ENCODE measurements at regions not wholly inside any gene's neighbourhood (a gene's known extent, or its start where the extent isn't known, plus 50 kb on each side); places are given as distances from the start of the nearest gene placed in this dataset.
"Not testable (repeated sequence)": the region's sequence is repeated elsewhere in the genome, so short reads cannot be mapped to it uniquely, and the experiment has no call there.

DNA sequence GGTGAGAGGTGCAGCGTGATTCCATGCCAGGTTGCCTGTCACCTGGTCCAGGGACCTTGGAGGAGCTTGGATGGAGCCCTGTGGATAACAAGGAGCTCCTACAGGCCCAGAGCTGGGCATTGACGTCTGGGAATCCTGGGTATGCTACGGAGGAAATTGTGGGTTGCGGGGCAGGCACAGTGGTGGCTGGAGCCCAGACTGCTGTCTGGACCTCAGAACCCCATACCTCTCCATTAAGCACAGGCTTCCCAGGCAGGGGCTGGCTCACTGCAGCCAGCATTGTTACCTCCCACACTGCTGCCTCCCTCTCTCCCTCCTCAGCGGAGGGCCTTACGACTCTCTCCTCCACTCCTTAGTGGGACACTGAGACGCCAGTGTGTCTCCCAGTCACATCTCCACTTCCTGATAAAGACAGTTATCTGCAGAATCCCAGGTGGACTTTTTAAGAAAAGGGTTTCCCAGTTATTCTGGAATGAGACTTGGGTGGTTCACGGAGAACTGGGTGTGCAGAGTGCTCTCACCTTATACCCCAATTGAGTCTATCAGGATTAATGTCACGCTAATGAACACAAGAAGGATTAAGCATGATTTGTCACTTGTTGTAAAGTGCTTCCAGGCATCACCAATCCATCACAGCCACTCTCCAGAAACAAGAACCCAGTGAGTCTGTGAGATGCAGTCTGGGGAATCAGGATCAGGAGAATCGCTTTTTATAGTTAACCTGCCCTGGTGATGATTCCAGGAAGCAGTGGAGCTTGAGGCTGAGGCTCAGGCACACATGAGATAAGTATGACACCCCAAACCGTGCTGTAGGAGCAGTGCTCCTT is 309.4 kb downstream of the RPS24 start:
- DNase-seq (ENCODE audit: low read depth in 3 of 3) = no peak

DNA sequence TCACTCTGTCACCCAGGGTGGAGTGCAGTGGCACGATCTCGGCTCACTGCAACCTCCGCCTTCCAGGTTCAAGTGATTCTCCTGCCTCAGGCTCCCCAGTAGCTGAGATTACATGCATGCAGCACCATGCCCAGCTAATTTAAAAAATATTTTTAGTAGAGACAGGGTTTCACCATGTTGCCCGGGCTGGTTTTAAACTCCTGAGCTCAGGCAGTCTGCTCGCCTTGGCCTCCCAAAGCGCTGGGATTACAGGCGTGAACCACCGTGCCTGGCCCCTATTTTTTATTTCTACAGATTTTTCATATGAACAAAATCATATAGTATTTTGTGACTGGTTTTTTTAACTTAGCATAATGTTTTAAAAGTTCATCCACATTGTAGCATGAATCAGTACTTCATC is 310.6 kb downstream of the RPS24 start:
- DNase-seq (ENCODE audit: low read depth in 3 of 3) = not testable (repeated sequence)

DNA sequence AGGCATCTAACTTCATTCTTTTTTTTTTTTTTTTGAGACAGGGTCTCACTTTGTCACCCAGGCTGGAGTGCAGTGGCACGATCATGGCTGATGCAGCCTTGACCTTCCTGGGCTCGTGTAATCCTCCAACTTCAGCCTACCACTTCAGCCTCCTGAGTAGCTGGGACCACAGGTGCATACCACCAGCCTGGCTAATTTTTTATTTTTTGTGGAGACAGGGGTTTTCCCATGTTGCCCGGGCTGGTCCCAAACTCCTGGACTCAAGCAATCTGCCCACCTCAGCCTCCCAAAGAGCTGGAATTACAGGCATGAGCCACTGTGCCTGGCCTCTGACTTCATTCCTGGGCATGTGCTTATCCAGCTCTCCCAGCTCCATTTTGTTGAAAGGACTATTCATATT is 311.9 kb downstream of the RPS24 start:
- DNase-seq (ENCODE audit: low read depth in 3 of 3) = not testable (repeated sequence)

DNA sequence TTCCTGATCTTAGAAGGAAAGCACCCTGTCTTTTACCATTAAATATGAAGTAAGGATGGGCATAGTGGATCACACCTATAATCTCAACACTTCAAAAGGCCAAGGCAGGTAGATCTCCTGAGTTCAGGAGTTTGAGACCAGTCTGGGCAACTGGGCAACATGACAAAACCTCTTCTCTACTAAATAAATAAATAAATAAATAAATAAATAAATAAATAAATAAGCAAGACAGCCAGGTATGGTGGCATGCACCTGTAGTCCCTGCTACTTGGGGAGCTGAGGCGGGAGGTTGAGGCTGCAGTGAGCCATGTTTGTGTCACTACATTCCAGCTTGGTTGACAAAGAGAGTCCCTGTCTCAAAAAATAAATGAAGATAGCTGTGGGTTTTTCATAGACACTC is 313.1 kb downstream of the RPS24 start:
- DNase-seq (ENCODE audit: low read depth in 3 of 3) = no peak

DNA sequence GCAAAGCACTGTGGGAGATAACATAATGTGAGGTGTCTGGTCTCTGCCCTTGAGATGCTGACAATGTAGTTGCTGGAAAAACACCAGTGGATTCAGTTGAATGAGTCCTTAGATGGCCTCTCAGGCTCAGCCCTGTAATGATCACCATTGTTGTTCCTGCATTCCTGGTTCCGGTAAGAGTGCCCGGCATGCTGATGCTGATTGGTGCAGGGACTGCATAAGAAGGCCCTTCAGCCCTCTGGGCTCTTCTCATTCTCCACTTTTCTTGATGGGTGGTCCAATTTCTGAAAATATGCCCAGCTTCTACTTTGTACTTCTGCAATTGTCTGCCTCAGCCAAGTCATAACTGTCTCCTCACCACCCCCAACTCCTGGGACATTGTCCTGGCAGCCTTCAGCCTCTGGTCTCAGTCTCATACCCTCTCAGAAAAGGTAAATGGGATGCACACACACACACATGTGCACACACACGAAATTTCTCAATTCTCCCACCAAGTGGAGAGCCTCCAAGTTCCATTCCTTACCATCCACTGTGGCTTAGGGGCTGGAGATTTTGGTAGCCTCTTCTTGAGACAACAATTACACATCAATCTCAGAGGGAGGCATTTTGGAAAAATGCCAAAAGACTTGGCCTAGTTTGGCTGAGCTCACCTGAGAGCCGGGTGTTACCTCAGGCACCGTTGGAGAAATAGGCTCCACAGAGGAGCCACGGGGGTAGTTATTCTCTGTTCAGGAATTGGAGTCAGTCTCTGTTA is 314.9 kb downstream of the RPS24 start:
- no peak for DNase-seq (ENCODE audit: low read depth in 3 of 3)

DNA sequence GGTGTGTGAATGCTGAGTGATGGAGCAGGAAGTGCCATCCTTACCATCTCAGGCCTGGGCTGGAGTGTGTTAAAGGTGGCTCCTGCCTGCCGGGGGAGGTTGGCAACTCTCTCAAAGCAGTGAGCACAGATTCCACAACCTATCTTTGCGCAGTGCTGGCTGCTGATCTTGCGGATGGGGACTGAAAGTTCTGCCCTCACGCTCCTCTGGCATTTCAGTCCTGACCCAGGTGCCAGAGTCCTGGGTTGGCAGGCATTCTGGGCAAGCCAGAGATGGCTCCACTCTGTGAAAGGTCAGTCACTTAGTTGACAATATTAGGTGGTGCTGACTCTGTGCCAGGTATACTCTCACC is 315.5 kb downstream of the RPS24 start:
- DNase-seq (ENCODE audit: low read depth in 3 of 3) = no peak

DNA sequence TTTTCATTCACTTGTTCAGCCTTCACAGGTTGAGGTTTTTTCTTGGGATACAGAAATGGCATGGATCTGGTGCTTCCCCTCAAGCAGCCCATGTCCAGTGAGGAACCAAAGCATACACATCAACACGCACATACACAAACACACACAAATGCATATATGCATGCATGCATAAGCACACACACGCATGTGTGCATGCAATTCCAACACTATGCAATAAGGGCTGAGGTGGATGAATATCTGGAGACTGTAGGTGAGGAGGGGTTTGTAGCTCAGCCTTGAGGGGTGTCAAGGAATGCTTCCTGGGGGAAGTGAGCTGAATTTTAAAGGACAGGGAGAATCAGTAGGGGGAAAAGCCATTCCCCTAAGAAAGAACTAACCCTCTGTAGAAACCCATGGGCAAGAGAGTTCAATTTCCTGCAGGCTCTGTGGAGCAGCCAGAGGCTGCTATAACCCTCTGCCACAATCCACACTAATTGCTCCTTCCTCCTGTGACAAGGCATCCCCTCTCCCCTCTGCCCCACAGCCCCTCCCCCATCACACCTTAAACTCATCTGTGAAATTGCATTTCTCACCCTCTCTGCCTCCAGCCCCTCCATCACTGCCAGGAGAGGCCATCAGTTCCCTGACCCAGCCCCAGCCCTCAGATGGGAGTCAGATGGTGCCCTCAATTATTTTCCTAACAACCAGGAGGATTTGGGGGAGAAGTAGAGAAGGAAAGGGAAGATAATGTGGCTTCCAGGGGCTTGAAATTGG is 316.4 kb downstream of the RPS24 start:
- no peak for DNase-seq (ENCODE audit: low read depth in 3 of 3)

DNA sequence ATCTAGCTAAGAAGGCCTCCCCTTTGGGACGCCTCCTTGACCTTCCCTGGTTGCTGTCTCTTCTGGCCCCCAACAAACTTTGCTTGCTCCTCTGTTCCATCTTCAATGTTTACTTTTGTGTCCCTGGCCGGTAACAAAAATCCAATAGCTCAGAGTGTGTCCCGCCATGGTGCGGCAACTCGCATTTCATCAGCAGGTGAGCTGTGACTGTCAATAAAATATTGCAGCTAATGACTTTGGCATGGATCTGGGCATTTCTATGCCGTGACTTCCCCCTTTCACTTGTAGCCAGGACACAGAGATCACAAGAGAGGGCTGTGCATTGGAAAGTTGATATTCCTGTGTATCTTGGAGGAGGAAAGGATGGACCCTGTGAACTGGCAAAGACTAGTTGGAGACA is 317.6 kb downstream of the RPS24 start:
- DNase-seq (ENCODE audit: low read depth in 3 of 3) = no peak

DNA sequence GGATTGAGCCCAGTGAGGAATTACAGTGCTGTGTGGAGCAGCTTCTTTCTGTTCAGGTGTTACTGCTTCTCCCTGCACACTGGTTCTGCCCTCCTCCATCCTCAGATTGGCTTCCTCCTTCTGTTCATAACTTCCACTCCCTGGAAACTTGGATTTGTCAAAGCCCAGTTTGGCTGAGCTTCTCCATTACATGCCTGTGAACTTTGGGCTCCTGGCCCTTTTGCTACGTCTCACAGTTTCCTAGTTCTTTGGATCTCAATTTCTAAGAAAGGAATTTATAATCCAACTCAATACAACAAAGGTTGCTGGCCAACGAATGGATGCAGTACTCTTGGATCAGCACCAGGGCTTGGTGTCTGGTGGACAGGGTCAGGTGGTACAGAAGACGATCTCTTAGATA is 318.1 kb downstream of the RPS24 start:
- no peak for DNase-seq (ENCODE audit: low read depth in 3 of 3)

DNA sequence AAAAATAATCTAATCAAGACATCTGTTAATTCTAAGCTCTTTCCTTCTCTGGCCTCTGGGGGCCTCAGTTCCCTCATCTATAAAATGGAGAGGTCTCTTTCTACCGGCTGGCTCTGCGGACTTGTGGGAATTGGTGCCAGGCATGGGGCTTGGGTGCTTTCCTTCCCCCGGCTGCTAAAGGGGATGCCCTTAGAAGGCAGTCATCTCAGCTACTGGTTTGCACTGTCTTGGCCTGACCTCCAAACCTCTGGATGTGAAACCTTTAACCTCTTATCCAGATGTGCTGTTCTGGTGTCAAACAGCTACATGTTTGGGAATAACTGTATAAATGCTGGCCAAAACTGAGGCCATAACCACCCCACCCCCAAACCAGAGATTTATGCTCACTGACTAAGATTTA is 320.0 kb downstream of the RPS24 start:
- no peak for DNase-seq (ENCODE audit: low read depth in 3 of 3)

DNA sequence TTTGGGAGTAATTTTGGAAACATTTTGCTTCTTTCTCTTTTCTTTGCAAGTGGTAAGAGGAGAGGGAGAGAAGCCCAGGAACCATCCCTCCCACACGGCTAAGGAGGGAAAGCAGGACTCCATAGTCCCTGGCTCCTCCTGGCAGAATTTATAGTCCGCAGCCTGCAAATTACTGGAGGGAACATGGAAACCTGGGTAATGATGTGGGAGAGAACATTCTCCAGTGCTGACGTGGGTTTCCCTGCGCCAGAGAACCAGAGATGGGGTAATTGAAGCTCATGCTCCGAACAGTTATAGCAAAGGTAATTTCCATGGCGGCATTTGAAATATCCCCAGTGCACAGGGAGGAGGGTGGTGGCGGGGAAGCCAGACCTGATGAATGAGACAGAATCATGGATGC is 320.4 kb downstream of the RPS24 start:
- no peak for DNase-seq (ENCODE audit: low read depth in 3 of 3)

DNA sequence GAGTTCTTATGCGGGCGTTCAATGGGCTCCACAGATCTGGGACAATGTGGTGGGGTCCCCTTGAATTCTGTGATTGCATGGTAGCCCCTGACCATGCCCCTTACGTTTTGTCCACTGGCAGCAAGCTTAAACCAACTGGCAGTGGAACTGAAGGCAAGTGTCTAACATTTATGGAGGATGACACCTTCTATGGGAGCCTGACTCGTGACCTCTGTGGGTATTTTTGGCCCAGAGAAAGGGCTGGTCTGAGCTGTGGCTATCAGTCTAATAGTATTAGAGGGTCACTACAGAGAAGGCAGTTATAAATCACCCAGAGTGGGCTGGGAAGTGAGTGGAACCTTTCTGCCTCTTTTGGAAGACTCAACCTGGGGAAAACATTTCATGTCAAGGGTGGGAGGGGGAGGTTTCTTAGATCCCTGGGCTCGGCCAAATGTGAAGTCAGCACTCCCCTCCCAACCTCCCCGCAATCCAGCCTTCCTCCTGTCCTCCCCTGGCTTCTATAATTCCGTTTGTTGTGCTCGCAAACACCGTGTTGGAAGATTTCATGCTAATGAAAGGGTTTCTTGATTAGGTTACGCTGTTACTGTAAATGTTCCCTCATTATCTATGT is 322.7 kb downstream of the RPS24 start:
- no peak for DNase-seq (ENCODE audit: low read depth in 3 of 3)

DNA sequence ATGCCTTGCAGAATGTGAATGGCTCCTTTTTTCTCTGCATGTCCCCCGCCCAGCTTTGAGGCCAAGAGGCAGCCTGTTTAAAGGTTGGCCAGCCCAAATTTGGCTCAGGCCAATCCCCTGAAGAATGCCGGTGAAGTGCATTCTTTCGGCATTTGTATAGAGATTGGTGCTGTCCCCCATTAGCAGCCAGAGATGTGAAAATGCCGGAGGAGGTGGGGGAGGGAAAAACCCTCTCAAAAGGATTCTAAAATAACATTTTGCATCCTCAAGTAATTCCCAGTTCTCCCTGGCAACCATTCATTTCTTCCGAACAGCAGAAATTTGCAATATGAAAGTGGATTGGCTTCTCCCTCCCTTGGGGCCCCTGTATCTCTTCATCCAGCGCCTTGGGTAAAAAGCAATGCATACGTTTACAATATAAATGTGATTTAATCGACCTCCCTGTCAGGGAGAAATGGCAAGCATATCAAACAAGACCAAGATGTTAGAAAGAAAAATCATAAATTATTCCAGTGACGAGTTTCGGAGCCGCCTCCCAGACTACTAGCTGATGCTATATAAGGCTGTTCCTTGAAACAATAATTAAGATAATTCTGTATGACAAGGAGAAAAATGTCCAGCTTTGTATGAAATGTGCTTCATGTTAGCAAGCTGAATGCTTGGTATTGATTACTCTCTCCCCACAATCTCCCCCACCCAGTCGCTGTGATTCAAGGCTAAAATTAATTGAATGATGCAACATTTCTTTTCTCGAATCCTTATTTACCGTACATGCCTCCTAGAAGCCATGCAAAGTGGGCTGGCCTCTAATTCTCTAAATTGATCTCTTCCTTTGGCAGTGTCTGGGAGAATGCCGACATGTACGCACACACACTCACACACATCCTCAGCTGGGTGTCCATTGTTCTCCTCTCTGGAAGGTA is 323.7 kb downstream of the RPS24 start:
- DNase-seq (ENCODE audit: low read depth in 3 of 3) = no peak

DNA sequence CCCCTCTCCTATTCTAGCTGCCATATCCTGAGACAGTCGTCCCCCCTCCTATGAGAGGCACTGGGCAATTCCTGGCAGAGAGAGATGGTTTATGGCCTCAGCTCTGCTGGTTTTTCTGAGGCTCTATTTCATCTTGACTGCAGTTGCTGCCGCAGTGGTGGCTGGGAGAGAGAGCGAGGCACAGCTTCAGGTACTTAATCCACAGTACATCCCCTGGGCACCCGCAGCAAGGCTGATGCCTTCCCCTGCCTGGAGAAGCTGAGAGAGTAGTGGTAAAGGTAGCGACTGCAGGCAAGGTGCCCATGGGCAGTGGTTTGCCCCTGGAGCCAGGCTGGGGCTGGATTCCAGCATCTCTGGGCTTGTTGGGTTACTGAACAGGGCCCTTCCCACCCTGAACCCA is 324.7 kb downstream of the RPS24 start:
- no peak for DNase-seq (ENCODE audit: low read depth in 3 of 3)

DNA sequence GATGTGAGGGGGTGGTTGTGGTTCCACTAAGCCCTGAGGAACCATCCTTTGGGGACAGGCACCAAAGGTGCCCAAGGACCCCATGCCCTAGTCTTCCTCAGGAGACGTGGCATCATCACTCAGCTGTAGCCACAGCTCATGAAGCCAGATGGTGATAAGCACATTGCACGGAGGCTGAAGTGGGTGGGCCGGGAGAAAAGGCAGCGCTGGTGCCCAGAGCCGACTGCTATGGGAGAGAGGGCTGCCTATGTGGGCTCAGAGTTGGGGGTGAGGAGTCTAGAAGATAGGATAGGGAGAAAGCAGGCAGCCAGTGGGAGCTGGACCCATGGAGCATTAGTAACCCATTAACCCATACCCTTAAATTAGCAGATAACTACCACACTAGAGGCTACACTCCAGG is 325.3 kb downstream of the RPS24 start:
- no peak for DNase-seq (ENCODE audit: low read depth in 3 of 3)

DNA sequence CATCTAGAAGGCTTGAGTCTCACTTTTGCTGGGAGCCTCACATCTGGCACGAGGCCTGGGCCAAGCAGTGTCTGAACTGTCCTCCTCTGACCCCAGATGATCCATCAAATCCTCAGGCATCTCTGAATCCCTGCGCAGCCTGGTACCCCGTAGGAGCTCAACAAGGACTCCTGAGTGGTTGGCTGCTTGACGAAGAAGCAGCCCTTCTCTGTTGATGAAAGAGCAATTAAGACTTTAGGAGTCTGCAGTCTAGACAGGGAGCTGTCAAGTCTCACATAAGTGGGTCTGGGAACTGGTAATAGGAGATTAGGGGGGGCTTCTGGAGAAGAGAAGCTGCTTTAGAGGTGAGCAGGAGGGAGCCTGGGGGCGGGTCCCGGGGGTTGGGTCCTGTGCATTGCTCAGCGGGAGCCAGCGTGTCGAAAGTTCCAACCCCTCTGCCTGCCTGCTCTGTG is 326.0 kb downstream of the RPS24 start:
- DNase-seq (ENCODE audit: low read depth in 3 of 3) = no peak

DNA sequence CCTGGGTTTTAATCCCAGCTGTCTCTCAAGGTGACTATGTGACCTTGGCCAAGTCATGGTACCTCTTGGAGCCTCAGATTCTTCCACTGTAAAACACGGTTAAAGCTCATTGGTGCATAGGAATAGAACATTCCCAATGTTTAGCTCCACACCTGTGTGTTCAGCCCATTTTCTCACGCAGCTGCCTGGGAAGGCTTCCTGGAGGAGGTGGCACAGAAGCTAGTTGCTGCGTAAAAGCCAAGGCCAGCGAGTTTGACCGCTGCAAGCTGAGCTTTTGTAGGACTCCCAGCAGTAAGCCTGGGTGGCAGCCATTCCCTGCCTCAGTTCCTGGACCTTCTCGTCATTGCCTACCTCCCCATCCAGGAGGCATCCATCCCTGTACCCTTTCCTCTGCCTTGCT is 326.6 kb downstream of the RPS24 start:
- no peak for DNase-seq (ENCODE audit: low read depth in 3 of 3)

DNA sequence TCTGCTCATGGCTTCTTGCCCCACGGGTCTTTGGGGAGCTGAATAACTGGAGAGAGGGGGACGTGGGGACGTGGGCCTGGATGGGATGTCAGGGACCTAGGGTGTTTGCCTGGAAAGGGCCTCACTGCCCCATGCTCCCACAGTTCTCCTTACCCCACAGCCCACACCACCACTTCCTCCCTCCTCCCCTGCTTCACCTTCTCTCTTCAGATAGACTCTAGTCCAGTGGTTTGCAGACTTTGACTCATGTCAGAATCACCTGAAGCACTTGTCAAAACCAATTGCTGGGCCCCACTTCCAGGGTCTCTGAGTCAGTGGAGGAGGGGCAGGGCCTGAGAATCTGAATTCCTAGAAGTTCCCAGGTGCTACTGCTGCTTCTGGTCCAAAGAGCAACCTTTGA is 327.4 kb downstream of the RPS24 start:
- DNase-seq (ENCODE audit: low read depth in 3 of 3) = no peak

DNA sequence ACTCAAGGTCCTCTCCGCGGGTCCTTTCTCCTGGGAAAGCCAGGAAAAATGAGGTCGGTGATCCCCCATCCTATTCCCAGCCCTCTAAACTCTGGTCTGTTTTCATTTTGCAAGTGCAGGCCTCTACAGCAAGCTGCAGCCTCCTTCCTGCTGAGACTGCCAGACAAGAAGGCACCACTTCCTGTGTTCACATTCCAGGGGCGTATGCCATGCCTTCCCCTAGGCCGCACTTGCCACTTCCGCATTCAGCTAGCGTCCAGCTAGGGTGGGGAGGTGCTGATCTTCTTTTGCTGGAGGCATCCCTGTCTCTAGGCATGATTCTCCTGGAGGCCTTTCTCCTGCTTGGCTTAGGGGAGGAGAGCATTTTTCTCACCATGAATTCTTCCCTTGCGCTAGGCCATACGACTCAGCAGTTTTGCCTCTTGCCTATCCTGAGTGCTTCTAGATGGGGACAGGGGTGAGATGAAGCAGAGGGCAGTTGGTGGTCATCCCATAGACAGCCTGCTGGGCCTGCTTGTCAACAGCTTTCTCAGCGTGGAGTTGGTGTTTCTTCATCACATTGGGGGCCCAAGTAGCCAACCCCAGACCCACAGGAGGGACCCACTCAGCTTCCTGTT is 328.9 kb downstream of the RPS24 start:
- DNase-seq (ENCODE audit: low read depth in 3 of 3) = no peak

DNA sequence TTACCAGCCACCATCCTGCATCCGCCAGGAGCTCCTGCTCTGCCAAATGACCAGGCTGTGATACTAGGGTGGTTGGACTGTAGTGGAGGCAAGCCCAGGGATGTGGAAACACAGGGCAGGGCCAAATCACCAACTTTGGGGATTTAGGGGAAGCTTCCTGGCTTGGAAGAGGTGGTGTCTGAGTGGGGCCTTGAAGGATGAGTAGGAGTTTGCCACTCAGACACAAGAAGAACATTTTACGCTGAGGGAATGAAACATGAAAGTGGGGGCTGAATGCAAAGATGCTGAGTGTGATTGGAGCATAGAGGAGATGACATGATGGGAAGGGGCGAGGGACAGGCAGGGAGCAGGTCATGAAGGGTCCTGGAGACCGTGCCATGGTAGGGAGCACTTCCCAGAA is 329.5 kb downstream of the RPS24 start:
- no peak for DNase-seq (ENCODE audit: low read depth in 3 of 3)

DNA sequence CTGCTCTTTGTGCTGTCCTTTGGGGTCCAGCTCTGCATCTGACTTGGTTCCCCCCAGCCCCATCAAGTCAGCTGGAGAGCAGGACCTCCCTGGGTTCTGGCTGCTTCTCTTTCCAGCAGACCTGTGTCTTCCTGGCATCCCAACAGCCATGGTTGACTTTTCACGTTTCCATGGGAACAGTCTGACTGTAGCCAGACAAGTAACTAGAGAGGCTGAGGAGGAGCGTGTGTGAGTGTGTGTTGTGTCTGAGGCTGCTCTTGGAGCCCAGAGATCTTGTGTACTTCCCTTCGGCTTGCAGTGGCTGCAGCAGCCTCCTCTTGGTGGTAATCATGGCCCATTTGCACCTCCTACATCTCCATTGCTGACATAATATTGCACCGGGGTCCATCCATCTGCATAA is 332.0 kb downstream of the RPS24 start:
- no peak for DNase-seq (ENCODE audit: low read depth in 3 of 3)
